ENCODE measurements at regions not wholly inside any gene's neighbourhood (a gene's known extent, or its start where the extent isn't known, plus 50 kb on each side); places are given as distances from the start of the nearest gene placed in this dataset.

DNA sequence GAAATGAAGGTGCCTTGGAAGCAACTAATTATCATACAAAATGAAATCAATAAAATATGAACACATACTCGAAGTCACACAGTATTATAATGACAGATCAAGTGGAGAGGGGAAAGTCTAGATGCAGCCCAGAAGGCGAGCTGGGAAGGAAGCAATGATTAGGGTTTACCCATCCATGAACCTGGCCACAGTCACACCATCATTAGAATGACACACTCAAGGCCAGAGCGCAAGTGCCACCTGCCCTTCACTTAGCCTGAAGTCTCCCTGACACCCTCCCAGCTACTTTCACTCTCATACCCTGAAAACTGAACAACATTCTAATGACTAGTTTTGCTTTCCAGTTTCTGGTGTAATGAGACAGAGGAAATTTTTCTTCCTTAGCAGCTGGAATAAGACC, 302.8 kb upstream of the JARID2 start:
- TF ChIP-seq, protein P1, sequence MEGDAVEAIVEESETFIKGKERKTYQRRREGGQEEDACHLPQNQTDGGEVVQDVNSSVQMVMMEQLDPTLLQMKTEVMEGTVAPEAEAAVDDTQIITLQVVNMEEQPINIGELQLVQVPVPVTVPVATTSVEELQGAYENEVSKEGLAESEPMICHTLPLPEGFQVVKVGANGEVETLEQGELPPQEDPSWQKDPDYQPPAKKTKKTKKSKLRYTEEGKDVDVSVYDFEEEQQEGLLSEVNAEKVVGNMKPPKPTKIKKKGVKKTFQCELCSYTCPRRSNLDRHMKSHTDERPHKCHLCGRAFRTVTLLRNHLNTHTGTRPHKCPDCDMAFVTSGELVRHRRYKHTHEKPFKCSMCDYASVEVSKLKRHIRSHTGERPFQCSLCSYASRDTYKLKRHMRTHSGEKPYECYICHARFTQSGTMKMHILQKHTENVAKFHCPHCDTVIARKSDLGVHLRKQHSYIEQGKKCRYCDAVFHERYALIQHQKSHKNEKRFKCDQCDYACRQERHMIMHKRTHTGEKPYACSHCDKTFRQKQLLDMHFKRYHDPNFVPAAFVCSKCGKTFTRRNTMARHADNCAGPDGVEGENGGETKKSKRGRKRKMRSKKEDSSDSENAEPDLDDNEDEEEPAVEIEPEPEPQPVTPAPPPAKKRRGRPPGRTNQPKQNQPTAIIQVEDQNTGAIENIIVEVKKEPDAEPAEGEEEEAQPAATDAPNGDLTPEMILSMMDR (IDR thresholded peaks at IDR 0.05): no peak
- no peak for TF ChIP-seq POLR2AphosphoS5 (IDR thresholded peaks at IDR 0.05)
- TF ChIP-seq POLR2A (IDR thresholded peaks at IDR 0.05): no peak
- TF ChIP-seq EP300 (IDR thresholded peaks at IDR 0.05): no peak
